Stimulated activated naive CD8-positive, alpha-beta T cell treated with anti-CD3 and anti-CD28 coated beads, Interleukin-15, amount 100 ng/mL, for 72 hours (primary cell): ENCODE measurements at regions not wholly inside any gene's neighbourhood (a gene's known extent, or its start where the extent isn't known, plus 50 kb on each side); places are given as distances from the start of the nearest gene placed in this dataset.
"Not testable (repeated sequence)": the region's sequence is repeated elsewhere in the genome, so short reads cannot be mapped to it uniquely, and the experiment has no call there.

Experiments used
- ATAC-seq: fragments of 150-1000 bp; cut with Tn5 transposase; 2 replicates; pipeline ENCODE4 v1.10.0; 2021; ENCODE audit warnings: mild to moderate bottlenecking, moderate library complexity
- DNase-seq, 2 donors: peaks; one replicate each; pipeline ENCODE4 v3.0.0; 2021 to 2022
- H3K27ac Mint-ChIP-seq, 2 donors: one replicate each; pipeline ENCODE4 v1.8.0; 2022; ENCODE audit warnings: mild to moderate bottlenecking in 2 of 2, mixed read lengths in 2 of 2, moderate library complexity in 2 of 2
- H3K27me3 Mint-ChIP-seq: one replicate; pipeline ENCODE4 v1.8.0; 2022; ENCODE audit warnings: mixed read lengths
- H3K4me1 Mint-ChIP-seq: one replicate; pipeline ENCODE4 v1.8.0; 2022; ENCODE audit warnings: mild to moderate bottlenecking, mixed read lengths
- H3K4me3 Mint-ChIP-seq, 2 donors: one replicate each; pipeline ENCODE4 v1.8.0; 2022; ENCODE audit warnings: mild to moderate bottlenecking in 2 of 2, mixed read lengths in 2 of 2, moderate library complexity in 1 of 2
- H3K9me3 Mint-ChIP-seq, 2 donors: one replicate each; pipeline ENCODE4 v1.8.0; 2022; ENCODE audit warnings: mixed read lengths in 2 of 2

DNA sequence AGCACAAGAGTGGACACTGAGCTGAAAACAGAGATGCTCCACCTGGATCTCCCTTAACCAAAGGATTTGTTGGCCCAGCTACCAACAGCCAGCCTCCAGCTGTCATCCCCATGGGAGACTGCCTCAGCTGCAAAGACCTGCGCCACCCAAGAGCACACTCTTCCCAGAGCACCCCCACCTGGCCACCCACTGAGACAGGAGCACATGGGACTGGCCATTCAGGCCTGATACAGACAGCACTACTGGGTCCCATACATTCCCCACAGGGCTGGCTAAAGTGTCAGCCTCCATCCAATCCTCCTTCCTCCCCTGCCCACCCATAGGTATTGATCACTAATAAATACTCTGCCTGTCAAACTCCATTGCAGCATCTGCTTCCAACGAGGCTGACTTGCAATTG is 241.5 kb downstream of the BCL11B start:
- peaks cover 10% of the 10 kb centered on the region for H3K4me1 Mint-ChIP-seq
- no peak overlapping the region for H3K4me3 Mint-ChIP-seq
- peaks cover 19 to 30% of the 10 kb centered on the region in 2 donors for H3K9me3 Mint-ChIP-seq
- no peak overlapping the region for H3K27ac Mint-ChIP-seq
- ATAC-seq (no peak), DNase-seq (no peak)
- H3K27me3 Mint-ChIP-seq: no peaks in the 10 kb centered on the region

DNA sequence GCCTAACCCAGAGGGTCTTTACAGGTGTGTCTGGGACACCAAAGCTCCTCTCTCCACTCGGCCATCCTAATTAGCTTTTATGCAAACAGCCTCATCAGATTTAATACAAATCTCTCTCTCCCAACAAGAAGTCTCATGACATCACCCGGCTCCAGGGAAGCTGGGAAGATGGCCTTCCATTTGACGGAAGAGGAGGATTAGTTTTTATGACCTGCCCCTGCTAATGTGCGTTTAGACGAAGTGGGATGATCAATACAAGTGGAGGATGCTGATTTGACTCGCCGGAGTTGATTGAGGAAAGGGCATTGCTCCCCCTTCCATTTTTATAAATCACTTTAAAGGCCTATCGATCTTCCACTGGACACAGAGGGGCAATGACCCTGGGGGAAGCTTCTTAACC is 239.2 kb downstream of the BCL11B start:
- no peak overlapping the region for H3K4me3 Mint-ChIP-seq
- H3K4me1 Mint-ChIP-seq: no peaks in the 10 kb centered on the region
- DNase-seq (no peak), ATAC-seq (no peak)
- no peak overlapping the region for H3K27ac Mint-ChIP-seq
- H3K9me3 Mint-ChIP-seq: peaks cover 8% of the 10 kb centered on the region in 2 donors
- no peaks in the 10 kb centered on the region for H3K27me3 Mint-ChIP-seq

DNA sequence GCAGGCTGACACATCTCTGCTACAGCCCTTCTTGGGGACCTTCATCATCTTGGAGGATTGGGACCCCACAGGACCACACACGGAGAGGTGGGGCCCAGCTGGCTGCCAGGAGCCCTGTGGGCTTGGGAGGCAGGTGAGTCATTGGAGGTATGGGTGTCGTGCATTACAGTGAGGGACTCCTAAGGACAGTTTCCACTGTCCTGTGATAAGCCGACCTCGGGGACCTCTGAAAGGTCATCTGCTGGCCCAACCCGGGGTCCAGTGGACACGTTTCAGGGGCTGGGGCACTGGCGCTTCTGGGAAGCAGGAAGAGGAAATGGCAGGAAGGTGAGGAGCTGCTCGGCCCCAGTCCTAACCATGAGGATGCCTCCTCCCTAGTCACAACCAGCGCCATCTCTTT is 238.0 kb downstream of the BCL11B start:
- Mint-ChIP-seq H3K9me3 (peaks cover 8% of the 10 kb centered on the region in 2 donors), H3K27me3 (no peaks in the 10 kb centered on the region), H3K27ac (no peak overlapping the region), H3K4me1 (no peaks in the 10 kb centered on the region), H3K4me3 (no peak overlapping the region)
- DNase-seq (no peak), ATAC-seq (no peak)

DNA sequence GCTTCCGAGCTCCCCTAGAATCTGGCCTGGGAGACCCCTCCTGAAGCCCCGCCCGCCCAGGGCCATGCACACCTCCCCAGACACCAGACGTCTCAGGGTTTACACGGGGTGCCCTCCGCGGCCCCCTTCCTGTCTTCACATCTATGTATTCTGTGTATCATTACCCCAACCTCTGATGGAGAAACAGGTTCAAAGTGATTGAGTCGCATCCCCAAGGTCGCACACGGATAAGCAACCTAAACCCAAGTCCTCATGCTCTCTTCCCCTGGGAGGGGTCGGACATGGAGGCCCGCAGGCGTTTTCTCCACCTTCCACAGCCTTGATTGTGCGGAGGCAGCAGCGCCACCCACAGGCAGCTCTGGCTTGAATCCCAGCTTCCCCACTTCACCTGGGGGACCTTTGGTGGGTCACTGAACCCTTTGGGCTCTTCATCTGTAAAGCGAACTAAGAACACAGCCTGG is 237.3 kb downstream of the BCL11B start:
- Mint-ChIP-seq H3K9me3 (peaks cover 8% of the 10 kb centered on the region in 2 donors), H3K27ac (peak overlapping the region in 1 of 2 donors; percentile 68), H3K4me3 (no peak overlapping the region), H3K27me3 (no peaks in the 10 kb centered on the region), H3K4me1 (no peaks in the 10 kb centered on the region)
- DNase-seq: no peak
- no peak for ATAC-seq

DNA sequence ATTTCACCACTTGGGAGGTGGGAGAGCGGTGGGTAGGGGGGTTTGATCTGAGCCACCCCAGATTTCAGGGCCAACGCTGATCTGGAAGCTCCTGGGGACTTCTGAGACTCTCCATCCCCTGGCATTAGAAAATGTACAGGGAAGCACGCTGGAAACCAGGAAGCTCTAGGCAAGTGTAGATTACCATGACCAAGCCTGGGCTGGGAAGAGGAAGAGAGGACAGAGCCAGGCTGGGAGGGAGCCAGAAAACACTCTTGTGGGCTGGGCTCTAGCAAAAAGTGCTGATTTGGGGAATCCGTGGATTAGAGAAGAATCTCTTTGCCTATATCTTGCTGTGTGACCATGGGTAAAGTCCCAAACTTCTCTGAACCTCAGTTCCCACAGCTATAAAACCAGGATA is 236.7 kb downstream of the BCL11B start:
- DNase-seq: no peak
- no peak overlapping the region for H3K4me3 Mint-ChIP-seq
- H3K27me3 Mint-ChIP-seq: no peaks in the 10 kb centered on the region
- H3K4me1 Mint-ChIP-seq: no peaks in the 10 kb centered on the region
- ATAC-seq: no peak
- peak overlapping the region in 1 of 2 donors; percentile 35 for H3K27ac Mint-ChIP-seq
- H3K9me3 Mint-ChIP-seq: peaks cover 8% of the 10 kb centered on the region in 2 donors

DNA sequence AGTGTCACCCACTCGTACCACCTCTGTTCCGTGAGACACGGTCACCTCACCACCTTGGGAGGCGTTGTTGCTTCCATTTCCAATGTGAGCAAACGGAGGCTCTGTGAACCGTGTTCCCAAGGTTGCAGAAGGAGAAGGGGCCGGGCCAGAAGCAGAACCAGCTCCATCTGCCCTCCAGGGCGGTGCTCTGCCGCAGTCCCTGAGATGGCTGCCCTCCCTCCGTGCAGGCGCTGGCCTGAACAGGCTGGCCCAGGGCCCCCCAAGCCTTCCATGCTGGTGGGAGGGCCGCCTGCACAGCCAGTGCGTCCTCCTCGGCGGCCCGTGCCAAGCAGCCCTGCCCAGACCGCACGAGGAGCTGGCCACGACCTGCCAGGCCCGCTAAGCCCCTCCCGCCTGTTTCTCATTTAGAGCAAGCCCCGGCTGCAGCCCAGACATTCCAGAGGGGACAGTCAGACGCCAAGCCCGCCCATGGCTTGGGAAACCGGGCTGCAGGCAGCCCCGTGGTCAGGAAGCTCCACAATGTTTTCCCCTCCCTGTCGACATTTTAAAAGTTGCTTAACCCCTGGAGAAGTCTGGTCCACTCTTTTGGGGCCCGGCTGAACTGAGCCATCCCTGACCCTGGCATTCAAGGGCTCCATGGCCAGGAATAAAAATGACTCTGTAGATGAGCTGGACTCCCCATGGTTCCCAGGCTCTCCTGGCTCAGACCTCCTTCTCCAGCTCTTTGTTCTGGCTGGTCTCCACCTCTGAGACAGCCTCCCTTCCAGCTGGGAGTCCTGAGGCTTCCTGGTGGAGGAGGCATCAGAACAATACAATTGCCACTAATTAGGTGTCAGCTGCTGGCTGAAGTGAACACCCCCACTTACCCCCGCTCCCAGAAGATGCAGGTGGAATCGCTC is 236.0 kb downstream of the BCL11B start:
- DNase-seq (no peak), ATAC-seq (no peak)
- peaks cover 8% of the 10 kb centered on the region in 2 donors for H3K9me3 Mint-ChIP-seq
- peak overlapping the region in 1 of 2 donors; percentile 35 for H3K27ac Mint-ChIP-seq
- no peaks in the 10 kb centered on the region for H3K4me1 Mint-ChIP-seq
- no peak overlapping the region for H3K4me3 Mint-ChIP-seq
- no peaks in the 10 kb centered on the region for H3K27me3 Mint-ChIP-seq

DNA sequence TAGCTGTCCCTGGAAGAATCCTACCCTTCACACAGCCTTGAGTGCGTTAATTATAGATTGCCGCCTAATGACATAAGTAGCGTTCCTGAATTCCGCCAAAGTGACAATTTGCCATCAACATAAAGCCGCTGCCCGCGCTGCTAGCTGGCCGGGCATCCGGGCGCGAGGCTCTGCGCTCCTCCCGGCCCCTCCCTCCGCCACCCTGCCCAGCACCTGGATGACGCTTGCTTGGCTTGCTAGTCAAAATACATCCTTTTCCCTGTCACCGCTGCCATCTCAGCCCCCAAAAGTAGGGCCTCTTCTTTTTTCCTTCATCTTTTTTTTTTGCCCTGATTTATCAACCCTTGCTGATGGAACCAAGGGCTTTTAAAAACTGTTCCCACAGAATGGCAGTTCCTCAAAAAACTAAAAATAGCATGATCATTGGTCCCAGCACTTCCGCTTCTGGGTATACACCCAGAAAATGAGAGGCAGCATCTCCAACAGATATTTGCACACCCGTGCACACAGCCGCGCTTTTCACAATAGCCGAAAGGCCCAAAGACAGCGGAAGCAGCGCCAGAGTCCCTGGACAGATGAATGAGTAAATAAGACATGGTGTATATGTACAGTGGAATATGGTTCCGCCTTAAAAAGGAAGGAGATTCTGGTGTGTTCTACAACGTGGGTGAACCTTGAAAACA is 235.2 kb downstream of the BCL11B start:
- no peak for DNase-seq
- H3K4me3 Mint-ChIP-seq: no peak overlapping the region
- H3K4me1 Mint-ChIP-seq: no peaks in the 10 kb centered on the region
- H3K27me3 Mint-ChIP-seq: no peaks in the 10 kb centered on the region
- peaks cover 8% of the 10 kb centered on the region in 2 donors for H3K9me3 Mint-ChIP-seq
- H3K27ac Mint-ChIP-seq: no peak overlapping the region
- no peak for ATAC-seq

DNA sequence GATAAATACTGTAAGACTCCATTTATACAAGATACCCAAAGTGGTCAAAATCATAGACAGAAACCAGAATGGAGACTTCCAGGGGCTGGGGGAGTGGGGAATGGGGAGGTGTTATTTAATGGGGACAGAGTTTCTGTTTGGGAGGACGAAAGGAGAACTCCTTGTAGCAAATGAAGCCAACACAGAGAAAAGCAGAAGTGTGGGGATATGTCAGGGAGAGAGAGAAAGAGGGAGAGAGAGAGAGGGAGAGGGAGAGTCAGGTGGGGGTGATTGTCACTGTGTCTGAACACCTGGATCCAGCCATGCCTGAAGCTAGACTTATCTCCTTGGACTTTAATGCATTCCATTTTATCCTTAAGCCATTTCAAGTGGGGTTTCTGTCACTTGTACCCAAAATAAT is 234.7 kb downstream of the BCL11B start:
- H3K4me1 Mint-ChIP-seq, DNase-seq, H3K27ac Mint-ChIP-seq, ATAC-seq, H3K9me3 Mint-ChIP-seq, H3K4me3 Mint-ChIP-seq, H3K27me3 Mint-ChIP-seq: not testable (repeated sequence)

DNA sequence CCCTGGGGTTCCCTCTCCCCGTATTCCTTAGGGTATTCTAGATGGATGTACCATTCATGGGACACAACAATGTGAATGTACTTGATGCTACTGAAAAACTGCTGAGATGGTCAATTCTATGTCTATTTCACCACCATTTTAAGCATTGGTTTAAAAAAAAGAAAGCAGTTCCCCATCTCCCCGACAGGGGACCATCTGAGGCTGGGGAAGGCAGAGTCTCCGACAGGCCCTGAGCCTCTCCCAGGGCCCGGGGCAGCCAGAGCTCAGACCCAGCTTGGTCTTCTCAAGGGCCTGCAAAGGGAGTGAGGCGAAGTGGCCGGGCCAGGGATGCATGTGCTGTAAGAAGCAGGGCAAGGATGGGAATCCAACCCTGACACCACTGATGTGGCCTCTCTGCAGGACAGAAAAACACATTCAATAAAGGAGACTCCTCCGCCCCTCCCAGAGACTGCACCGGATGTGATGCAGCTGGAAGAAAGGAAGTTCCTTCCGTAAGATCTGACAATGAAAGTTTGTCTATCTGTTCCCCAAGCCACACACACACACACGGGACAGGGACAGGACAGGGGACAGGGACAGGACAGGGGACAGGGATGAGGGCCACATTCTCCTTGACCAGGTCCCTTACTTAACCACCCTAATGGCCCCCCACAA is 234.1 kb downstream of the BCL11B start:
- H3K4me3 Mint-ChIP-seq: no peak overlapping the region
- no peak overlapping the region for H3K27ac Mint-ChIP-seq
- no peaks in the 10 kb centered on the region for H3K9me3 Mint-ChIP-seq
- no peaks in the 10 kb centered on the region for H3K4me1 Mint-ChIP-seq
- ATAC-seq: no peak
- no peak for DNase-seq
- no peaks in the 10 kb centered on the region for H3K27me3 Mint-ChIP-seq

DNA sequence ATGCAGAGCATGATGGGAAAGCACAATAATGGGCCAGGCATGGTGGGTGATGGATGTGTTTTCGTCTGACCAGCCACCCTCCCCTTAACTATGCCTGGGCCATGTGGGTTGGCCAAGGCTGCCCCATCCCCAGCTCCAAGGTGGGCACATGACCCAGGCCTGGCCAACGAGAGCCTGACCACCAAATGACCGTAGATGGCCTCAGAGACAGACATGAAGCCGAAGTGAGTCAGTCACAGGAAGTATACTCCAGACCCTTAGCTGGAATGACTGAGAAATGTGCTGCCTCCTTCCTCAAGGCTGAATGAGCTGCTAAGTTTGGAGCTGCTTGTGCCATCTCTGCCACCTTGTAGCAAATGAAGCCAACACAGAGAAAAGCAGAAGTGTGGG is 233.6 kb downstream of the BCL11B start:
- Mint-ChIP-seq H3K4me3 (no peak overlapping the region), H3K27ac (no peak overlapping the region), H3K4me1 (no peaks in the 10 kb centered on the region), H3K9me3 (no peaks in the 10 kb centered on the region), H3K27me3 (no peaks in the 10 kb centered on the region)
- DNase-seq (no peak), ATAC-seq (no peak)

DNA sequence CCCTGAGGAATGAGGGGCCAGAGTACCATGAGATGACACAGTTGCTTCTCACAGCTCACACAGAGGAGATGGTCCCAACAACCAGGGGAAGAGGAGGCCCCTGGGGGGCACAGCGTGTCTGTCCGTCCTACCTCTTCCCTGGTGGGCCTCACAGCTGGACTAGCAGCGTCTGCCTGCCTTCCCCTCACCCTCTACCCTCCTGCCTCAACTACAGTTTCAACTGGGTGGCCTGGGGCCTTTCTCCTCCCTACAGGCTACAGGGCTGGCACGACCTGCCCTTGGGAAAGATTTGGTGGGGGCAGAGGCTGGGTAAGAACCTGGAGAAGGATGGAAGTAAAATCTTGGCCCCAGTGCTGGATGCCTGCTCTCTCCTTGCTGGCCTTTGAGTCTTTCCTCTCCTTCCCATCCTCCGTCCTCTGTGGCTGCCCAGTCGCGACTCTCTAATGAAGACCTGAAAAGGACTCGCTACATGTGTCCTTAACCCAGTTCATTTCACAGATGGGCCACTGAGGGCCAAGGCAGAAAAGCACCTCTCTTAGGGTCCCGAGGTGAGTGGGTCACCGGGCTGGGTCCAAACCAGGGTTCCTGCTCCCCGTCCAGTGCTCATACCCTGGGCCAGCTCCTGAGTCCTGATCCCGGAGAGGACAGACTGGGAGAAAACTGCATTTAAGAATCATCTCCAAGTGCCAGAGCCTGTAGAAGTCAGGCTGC is 232.5 kb downstream of the BCL11B start:
- no peak for ATAC-seq
- H3K4me1 Mint-ChIP-seq: no peaks in the 10 kb centered on the region

DNA sequence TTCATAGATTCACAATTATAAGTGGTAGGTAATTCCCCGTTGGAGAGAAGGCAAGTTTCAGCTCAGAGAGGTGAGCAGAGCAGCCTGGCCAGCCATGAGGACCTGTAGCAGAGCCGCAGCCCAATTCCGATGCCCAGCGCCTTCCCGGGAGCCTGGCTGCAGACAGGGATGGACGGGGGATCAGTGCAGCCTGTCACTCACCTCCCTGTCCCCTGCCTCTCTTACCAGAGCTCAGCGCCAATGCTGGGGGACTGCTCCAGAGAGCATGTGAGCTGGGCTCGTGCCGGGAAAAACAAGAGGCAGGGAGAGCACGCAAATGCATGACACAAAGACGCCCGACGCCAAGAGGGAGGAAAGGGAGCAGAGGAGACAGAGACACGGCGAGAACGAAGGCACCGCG is 231.9 kb downstream of the BCL11B start:
- H3K27me3 Mint-ChIP-seq: no peaks in the 10 kb centered on the region
- no peaks in the 10 kb centered on the region for H3K4me1 Mint-ChIP-seq
- H3K27ac Mint-ChIP-seq: no peak overlapping the region
- no peak overlapping the region for H3K4me3 Mint-ChIP-seq
- no peaks in the 10 kb centered on the region for H3K9me3 Mint-ChIP-seq
- no peak for ATAC-seq
- no peak for DNase-seq

More for the DNA sequence above, 232.5 kb downstream of the BCL11B start:
- no peak overlapping the region for H3K27ac Mint-ChIP-seq
- DNase-seq: no peak
- no peak overlapping the region for H3K4me3 Mint-ChIP-seq
- no peaks in the 10 kb centered on the region for H3K27me3 Mint-ChIP-seq
- H3K9me3 Mint-ChIP-seq: no peaks in the 10 kb centered on the region

DNA sequence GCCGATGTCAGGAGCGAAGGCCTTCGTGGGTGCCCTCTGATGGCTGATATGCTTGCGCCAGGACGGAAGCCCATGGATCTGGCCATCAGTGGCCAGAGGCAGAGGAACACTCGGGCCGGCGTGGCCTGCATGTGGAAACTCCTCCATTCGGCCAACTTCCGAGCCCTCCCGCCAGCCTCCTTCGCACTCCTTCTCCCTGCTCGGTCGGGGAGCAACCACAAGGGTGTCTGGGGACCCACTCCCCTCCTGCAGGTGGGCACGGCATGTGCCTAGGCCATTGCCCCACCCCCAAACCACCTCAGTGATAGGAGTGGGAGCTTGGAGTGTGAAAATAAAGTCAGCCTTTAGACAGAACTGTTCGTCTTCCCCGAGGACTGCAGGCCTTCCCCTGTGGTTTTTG is 231.3 kb downstream of the BCL11B start:
- Mint-ChIP-seq H3K9me3 (no peaks in the 10 kb centered on the region), H3K27ac (no peak overlapping the region), H3K27me3 (no peaks in the 10 kb centered on the region), H3K4me1 (no peaks in the 10 kb centered on the region), H3K4me3 (no peak overlapping the region)
- no peak for ATAC-seq
- no peak for DNase-seq

DNA sequence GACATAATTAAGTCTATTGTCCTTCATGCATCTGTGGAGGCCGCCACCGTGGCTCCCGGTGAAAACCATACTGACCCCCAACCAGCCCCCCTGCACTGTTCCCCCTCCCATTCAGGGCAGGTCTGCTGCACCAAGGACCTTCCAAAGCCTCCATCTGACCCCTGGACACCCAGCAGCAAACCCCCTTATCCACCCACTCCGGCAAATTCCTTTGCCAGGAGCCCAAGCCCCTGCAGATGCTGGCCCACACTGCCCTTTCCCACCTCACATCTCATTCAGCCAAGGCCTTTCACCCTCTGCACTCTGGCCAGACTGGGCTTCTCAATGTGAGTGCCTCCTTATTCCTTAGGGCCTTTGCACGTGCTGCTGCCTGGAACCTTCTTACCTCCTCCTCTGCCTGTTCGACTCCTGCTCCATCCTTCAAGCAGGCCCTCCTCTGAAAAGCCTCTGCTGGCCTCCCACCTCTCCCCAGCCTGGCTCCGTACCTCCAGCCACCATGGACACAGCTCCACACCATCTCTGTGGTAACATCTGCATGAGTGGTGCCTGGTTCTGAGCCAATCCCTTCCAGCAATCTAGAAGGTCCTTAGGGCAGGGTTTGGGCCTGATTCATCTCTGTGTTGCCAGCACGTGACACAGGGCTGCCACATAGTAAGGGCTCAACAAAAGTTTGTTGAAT is 230.7 kb downstream of the BCL11B start:
- ATAC-seq (no peak), DNase-seq (no peak)
- Mint-ChIP-seq H3K4me1 (no peaks in the 10 kb centered on the region), H3K4me3 (no peak overlapping the region), H3K27me3 (no peaks in the 10 kb centered on the region), H3K27ac (no peak overlapping the region), H3K9me3 (no peaks in the 10 kb centered on the region)

DNA sequence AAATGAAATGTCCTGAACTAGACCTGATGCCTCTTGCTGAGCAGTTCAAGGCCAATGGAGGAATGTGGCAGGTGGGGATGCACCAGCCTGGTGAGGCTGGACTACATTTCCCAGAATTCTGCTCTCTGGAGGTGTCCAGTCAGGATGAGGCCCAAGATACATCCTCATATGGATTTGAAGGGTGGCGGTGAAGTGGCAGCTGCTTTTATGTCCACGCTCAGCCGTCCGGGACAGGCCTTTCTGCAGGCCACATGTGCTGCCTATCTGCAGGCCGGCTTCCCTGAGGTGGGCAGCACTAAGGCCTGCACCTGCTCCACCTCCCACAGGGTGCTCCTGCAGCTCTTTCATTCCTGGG is 230.2 kb downstream of the BCL11B start:
- H3K4me3 Mint-ChIP-seq: no peak overlapping the region
- DNase-seq (no peak), ATAC-seq (no peak)
- H3K9me3 Mint-ChIP-seq: no peaks in the 10 kb centered on the region
- H3K4me1 Mint-ChIP-seq: peaks cover 3% of the 10 kb centered on the region
- H3K27ac Mint-ChIP-seq: no peak overlapping the region
- H3K27me3 Mint-ChIP-seq: no peaks in the 10 kb centered on the region
